Calu3 (cell line): ENCODE measurements at regions not wholly inside any gene's neighbourhood (a gene's known extent, or its start where the extent isn't known, plus 50 kb on each side); places are given as distances from the start of the nearest gene placed in this dataset.

Source experiments
- BruUV-seq: library from RNA; stranded (reverse); fragments of 400-500 nt; replicated peaks from 2 replicates; lab custom pipeline; 2021; lab: Mats Ljungman, UMichigan
- CTCF ChIA-PET: fragments of 300-600 bp; sonication (Branson Sonifier 250); formaldehyde crosslinking; loops from one replicate; lab custom pipeline; 2022; ENCODE audit warnings: antibody characterized with exemption; lab: Charles Lee
- DNase-seq: peaks from one replicate; pipeline ENCODE4 v3.0.0; 2022
- H3K27ac Mint-ChIP-seq: one replicate; pipeline ENCODE4 v1.8.0; 2022; ENCODE audit warnings: mixed read lengths; ENCODE audit not compliant: unreplicated experiment
- H3K27me3 Mint-ChIP-seq: one replicate; pipeline ENCODE4 v1.8.0; 2022; ENCODE audit warnings: mixed read lengths; ENCODE audit not compliant: unreplicated experiment
- H3K36me3 Mint-ChIP-seq: one replicate; pipeline ENCODE4 v1.8.0; 2022; ENCODE audit warnings: mild to moderate bottlenecking, moderate library complexity, mixed read lengths; ENCODE audit not compliant: insufficient read depth, unreplicated experiment
- H3K4me1 Mint-ChIP-seq: one replicate; pipeline ENCODE4 v1.8.0; 2022; ENCODE audit warnings: mild to moderate bottlenecking, low read depth, mixed read lengths; ENCODE audit not compliant: unreplicated experiment
- H3K4me3 Mint-ChIP-seq: one replicate; pipeline ENCODE4 v1.8.0; 2022; ENCODE audit warnings: mild to moderate bottlenecking, low read depth, moderate library complexity, mixed read lengths; ENCODE audit not compliant: unreplicated experiment
- H3K9me3 Mint-ChIP-seq: one replicate; pipeline ENCODE4 v1.8.0; 2022; ENCODE audit warnings: low read depth, mixed read lengths; ENCODE audit not compliant: unreplicated experiment
- CTCF ChIP-seq: fragments of 200-600 bp; IDR thresholded peaks from one replicate; pipeline ENCODE4 v1.8.0; 2022; ENCODE audit warnings: antibody characterized with exemption; ENCODE audit not compliant: unreplicated experiment
- intact Hi-C: fragments of 100-400 bp; cut with micrococcal nuclease; formaldehyde crosslinking; loops from one replicate; pipeline ENCODE4 v1.10.0; 2022; ENCODE audit not compliant: unreplicated experiment

- Mint-ChIP-seq H3K27ac (no peak overlapping the region), H3K4me3 (no peak overlapping the region), H3K27me3 (no peaks in the 10 kb centered on the region), H3K4me1 (no peaks in the 10 kb centered on the region), H3K36me3 (no peaks in the 10 kb centered on the region), H3K9me3 (no peaks in the 10 kb centered on the region)
- CTCF ChIA-PET = no interaction called here
- no peak for TF ChIP-seq CTCF
- no TSS peak for BruUV-seq
- DNase-seq = no peak
- intact Hi-C loops = no loop called here
Measured at GRCh38 chr13:44697058-44697457, 120.9 kb upstream of the TSC22D1 start.

GRCh38 chr13:44695520-44695919 lies 119.4 kb upstream of the TSC22D1 start:
- BruUV-seq = no TSS peak
- no peaks in the 10 kb centered on the region for H3K9me3 Mint-ChIP-seq

GRCh38 chr13:44694842-44695241 lies 118.7 kb upstream of the TSC22D1 start:
- H3K27me3 Mint-ChIP-seq = no peaks in the 10 kb centered on the region
- TF ChIP-seq CTCF = no peak
- CTCF ChIA-PET = no interaction called here
- no peaks in the 10 kb centered on the region for H3K36me3 Mint-ChIP-seq
- H3K4me1 Mint-ChIP-seq = no peaks in the 10 kb centered on the region
- no peaks in the 10 kb centered on the region for H3K9me3 Mint-ChIP-seq
- intact Hi-C loops = no loop called here
- BruUV-seq = no TSS peak
- H3K4me3 Mint-ChIP-seq = no peak overlapping the region
- DNase-seq = no peak
- H3K27ac Mint-ChIP-seq = no peak overlapping the region

More at GRCh38 chr13:44695520-44695919, 119.4 kb upstream of the TSC22D1 start:
- no peaks in the 10 kb centered on the region for H3K4me1 Mint-ChIP-seq
- no peaks in the 10 kb centered on the region for H3K36me3 Mint-ChIP-seq
- TF ChIP-seq CTCF = no peak
- no peak overlapping the region for H3K27ac Mint-ChIP-seq
- H3K4me3 Mint-ChIP-seq = no peak overlapping the region
- H3K27me3 Mint-ChIP-seq = no peaks in the 10 kb centered on the region
- CTCF ChIA-PET = no interaction called here
- no peak for DNase-seq
- intact Hi-C loops = no loop called here

- CTCF ChIA-PET = interaction anchor here (0.6 kb wide), 1 partner anchor 1553 kb away, joined by 3 read pairs; no protein-coding TSS in a partner anchor
- intact Hi-C loops = no loop called here
- TF ChIP-seq CTCF = no peak
- Mint-ChIP-seq H3K36me3 (no peaks in the 10 kb centered on the region), H3K4me1 (no peaks in the 10 kb centered on the region), H3K4me3 (no peak overlapping the region), H3K27ac (no peak overlapping the region), H3K9me3 (no peaks in the 10 kb centered on the region), H3K27me3 (no peaks in the 10 kb centered on the region)
- no peak for DNase-seq
- no TSS peak for BruUV-seq
Measured at GRCh38 chr13:44694291-44694690, 118.2 kb upstream of the TSC22D1 start.
